Glomerular endothelial cell (primary cell): ENCODE measurements at regions not wholly inside any gene's neighbourhood (a gene's known extent, or its start where the extent isn't known, plus 50 kb on each side); places are given as distances from the start of the nearest gene placed in this dataset.

ENCODE experiments used
- DNase-seq: peaks from one replicate; pipeline ENCODE4 v3.0.0-alpha.2; 2011; ENCODE audit warnings: low read depth, low spot score; ENCODE audit errors: extremely low read depth

GRCh38 chr21:22250355-22250754 is 1252.1 kb downstream of the NCAM2 start:
- no peak for DNase-seq

GRCh38 chr21:22253761-22254160 is 1255.6 kb downstream of the NCAM2 start:
- DNase-seq = no peak

- DNase-seq = no peak
Observed at GRCh38 chr21:22258821-22259220, 1260.6 kb downstream of the NCAM2 start.

- no peak for DNase-seq
Observed at GRCh38 chr21:22260274-22260673, 1262.1 kb downstream of the NCAM2 start.

GRCh38 chr21:22263890-22264289 is 1265.7 kb downstream of the NCAM2 start:
- no peak for DNase-seq

- DNase-seq = no peak
Observed at GRCh38 chr21:22277341-22277740, 1279.1 kb downstream of the NCAM2 start.

- DNase-seq = no peak
Observed at GRCh38 chr21:22278366-22278765, 1280.2 kb downstream of the NCAM2 start.

GRCh38 chr21:22280851-22281250 is 1282.6 kb downstream of the NCAM2 start:
- no peak for DNase-seq

- no peak for DNase-seq
Observed at GRCh38 chr21:22288885-22289499, 1290.8 kb downstream of the NCAM2 start.

GRCh38 chr21:22292144-22292543 is 1293.9 kb downstream of the NCAM2 start:
- no peak for DNase-seq

- DNase-seq = no peak
Observed at GRCh38 chr21:22297575-22297974, 1299.4 kb downstream of the NCAM2 start.

GRCh38 chr21:22311741-22312462 is 1313.7 kb downstream of the NCAM2 start:
- no peak for DNase-seq

- no peak for DNase-seq
Observed at GRCh38 chr21:22314963-22315362, 1316.8 kb downstream of the NCAM2 start.

GRCh38 chr21:22319435-22319834 is 1321.2 kb downstream of the NCAM2 start:
- DNase-seq = no peak

- no peak for DNase-seq
Observed at GRCh38 chr21:22342889-22343288, 1344.7 kb downstream of the NCAM2 start.

GRCh38 chr21:22343303-22343702 is 1345.1 kb downstream of the NCAM2 start:
- no peak for DNase-seq

GRCh38 chr21:22343721-22344120 is 1345.5 kb downstream of the NCAM2 start:
- DNase-seq = no peak

- DNase-seq = no peak
Observed at GRCh38 chr21:22345624-22346023, 1347.4 kb downstream of the NCAM2 start.

GRCh38 chr21:22346576-22346975 is 1348.4 kb downstream of the NCAM2 start:
- no peak for DNase-seq

GRCh38 chr21:22351076-22351475 is 1352.9 kb downstream of the NCAM2 start:
- no peak for DNase-seq

GRCh38 chr21:22352088-22352487 is 1353.9 kb downstream of the NCAM2 start:
- DNase-seq = no peak

GRCh38 chr21:22355949-22356348 is 1357.7 kb downstream of the NCAM2 start:
- no peak for DNase-seq

- DNase-seq = no peak
Observed at GRCh38 chr21:22356663-22357062, 1358.5 kb downstream of the NCAM2 start.
